OCI-M1 (cell line): ENCODE measurements at regions not wholly inside any gene's neighbourhood (a gene's known extent, or its start where the extent isn't known, plus 50 kb on each side); places are given as distances from the start of the nearest gene placed in this dataset.
"Not testable (repeated sequence)": the region's sequence is repeated elsewhere in the genome, so short reads cannot be mapped to it uniquely, and the experiment has no call there.

Experiments
- DNase-seq: peaks from one replicate; lab custom pipeline; 2025; lab: John Stamatoyannopoulos, UW

DNA sequence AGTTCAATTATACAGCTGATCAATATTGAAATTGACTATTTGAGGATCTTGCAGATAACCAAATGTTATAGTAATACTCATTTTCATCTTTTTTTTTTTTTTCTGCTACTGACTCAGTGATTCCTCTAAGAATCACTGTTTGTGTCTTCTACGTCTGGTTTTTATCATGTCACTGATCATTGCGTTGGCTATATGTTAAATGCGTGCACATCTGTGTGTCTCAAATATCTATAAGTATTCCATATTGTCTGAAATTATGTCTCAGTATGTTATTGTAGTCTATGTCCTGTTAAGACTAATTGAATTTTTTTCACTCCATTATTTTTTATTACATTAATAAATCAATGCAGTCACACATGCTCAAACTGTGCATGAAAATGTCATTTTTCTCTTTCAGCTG lies 200.5 kb downstream of the PCDH20 start:
- no peak for DNase-seq

- no peak for DNase-seq
These were observed 201.1 kb downstream of the PCDH20 start for GRCh38 chr13:61214551-61214950.

DNA sequence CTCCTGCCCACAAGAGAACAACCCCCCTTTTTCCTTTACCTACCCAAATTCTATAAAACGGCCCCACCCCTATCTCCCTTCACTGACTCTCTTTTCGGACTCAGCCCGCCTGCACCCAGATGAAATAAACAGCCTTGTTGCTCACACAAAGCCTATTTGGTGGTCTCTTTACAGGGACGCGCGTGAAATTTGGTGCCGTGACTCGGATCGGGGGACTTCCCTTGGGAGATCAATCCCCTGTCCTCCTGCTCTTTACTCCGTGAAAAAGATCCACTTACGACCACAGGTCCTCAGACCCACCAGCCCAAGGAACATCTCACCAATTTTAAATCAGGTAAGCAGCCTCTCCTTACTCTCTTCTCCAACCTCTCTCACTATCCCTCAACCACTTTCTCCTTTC lies 209.8 kb downstream of the PCDH20 start:
- DNase-seq, result not testable (repeated sequence)

GRCh38 chr13:61204025-61204424 lies 211.6 kb downstream of the PCDH20 start:
- no peak for DNase-seq

GRCh38 chr13:61202042-61202441 lies 213.6 kb downstream of the PCDH20 start:
- DNase-seq, result no peak

- DNase-seq, result peak; percentile 63
These were observed 222.8 kb downstream of the PCDH20 start for GRCh38 chr13:61192826-61193225.

DNA sequence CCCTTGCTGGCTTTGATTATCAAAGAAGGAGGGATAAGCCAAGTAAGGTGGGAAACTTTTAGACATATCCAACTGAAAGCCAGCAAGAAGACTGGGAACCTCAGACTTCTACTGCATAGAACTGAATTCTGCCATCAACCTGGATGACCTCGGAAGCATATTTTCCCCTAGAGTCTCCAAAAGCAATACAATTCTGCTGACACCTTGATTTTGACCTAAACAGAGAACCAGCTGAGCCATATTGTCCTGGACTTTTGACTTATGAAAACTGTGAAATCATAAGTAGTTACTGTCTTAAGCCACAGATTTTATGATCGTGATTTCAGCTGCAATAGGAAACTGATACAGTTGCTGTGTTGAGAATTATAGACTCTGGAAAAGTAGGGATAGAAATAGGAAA lies 227.6 kb downstream of the PCDH20 start:
- DNase-seq, result no peak

GRCh38 chr13:61187471-61187870 lies 228.2 kb downstream of the PCDH20 start:
- no peak for DNase-seq

- DNase-seq, result no peak
These were observed 232.0 kb downstream of the PCDH20 start for GRCh38 chr13:61183670-61184069.

- DNase-seq, result no peak
These were observed 235.4 kb downstream of the PCDH20 start for GRCh38 chr13:61180234-61180633.

- no peak for DNase-seq
These were observed 235.9 kb downstream of the PCDH20 start for GRCh38 chr13:61179741-61180140.

DNA sequence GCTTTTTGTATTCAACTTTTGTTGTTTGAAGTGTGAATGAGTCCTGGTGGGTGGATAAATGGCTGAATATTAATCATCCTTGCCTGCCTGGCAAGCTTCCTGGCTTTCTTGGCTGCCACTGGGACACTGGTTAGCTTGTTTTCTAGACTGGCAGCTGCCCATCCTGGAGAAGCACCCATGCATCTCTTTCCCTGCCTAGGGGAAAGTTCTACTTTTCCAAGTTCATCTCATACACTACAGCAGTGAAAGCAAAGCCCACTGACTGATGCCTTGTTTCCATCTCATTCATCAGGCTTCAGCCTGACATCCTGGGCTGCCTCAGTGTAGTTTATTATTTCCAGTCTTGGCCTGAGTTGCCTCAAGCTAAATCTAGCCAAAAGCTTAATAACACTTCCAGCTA lies 244.8 kb downstream of the PCDH20 start:
- no peak for DNase-seq

DNA sequence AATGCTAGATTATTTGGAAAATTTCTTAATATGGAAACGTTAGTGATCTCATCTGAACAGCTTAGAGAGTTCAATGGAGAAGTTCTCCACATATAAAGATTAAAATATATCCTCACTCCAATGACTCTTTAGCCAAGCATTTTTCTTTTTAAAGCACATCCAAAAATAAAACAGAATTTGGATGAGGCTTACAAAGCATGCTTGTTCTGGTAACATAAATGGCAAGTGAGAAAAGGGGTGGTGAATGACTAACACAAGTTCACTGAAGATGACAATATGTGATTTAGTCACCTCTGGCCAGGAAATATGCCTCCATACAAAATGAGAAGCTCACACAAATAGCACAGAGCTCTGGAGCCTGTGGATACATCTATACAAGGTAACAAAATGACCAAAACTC lies 253.0 kb downstream of the PCDH20 start:
- DNase-seq, result no peak

- DNase-seq, result no peak
These were observed 253.5 kb downstream of the PCDH20 start for GRCh38 chr13:61162106-61162505.

GRCh38 chr13:61156753-61157152 lies 258.9 kb downstream of the PCDH20 start:
- peak; percentile 82 for DNase-seq

- DNase-seq, result no peak
These were observed 264.6 kb downstream of the PCDH20 start for GRCh38 chr13:61151062-61151461.

- DNase-seq, result no peak
These were observed 266.3 kb downstream of the PCDH20 start for GRCh38 chr13:61149331-61149730.

DNA sequence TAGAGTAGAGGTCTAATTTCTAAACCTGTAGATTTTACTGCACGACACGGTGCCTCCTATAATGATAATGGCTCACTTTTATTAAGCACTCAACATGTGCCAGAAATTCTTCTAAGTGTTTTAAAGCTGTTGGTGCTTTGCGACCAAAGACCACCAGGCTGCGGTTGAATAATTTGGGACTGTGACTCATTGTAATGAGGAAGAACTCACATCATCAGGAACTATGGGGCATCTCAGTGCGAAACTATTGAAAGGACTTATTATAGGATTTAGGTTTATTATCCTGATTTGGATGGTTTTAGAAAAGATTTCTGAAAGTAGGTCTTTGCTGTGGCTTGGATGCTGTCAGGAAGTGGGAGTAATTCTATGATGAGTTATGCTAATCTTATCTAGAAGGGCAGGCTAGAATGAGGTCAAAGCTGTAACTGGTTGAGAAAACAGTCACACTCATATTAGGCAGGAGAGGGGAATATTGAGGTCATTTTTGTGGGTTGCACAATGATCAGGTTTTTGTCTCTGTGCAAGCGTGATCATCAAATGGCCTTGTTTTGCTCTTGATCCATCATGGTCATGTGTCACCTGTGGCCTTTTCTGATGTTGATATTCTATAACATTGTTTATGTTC lies 266.8 kb downstream of the PCDH20 start:
- peak; percentile 75 for DNase-seq

GRCh38 chr13:61148211-61148610 lies 267.4 kb downstream of the PCDH20 start:
- no peak for DNase-seq

- no peak for DNase-seq
These were observed 269.1 kb downstream of the PCDH20 start for GRCh38 chr13:61146571-61146970.

DNA sequence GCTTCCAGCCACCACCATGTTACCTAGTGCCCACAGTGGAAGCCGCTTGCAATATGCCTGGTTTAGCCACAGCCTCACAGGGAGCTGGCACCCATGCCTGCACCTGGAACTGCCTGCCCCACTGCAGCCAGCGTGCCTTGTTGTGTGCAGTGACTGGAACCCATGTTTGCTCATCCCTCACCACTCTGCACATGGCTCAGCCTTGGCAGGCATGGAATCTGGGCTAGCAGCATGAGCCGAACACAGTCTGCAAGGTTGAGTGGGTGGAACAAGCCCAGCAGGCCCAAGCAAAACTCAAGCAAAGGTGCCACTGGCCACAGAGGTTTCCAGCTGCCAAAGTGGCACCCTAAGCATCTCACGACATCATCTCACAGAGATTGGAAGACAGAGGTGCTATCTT lies 269.5 kb downstream of the PCDH20 start:
- DNase-seq, result no peak

DNA sequence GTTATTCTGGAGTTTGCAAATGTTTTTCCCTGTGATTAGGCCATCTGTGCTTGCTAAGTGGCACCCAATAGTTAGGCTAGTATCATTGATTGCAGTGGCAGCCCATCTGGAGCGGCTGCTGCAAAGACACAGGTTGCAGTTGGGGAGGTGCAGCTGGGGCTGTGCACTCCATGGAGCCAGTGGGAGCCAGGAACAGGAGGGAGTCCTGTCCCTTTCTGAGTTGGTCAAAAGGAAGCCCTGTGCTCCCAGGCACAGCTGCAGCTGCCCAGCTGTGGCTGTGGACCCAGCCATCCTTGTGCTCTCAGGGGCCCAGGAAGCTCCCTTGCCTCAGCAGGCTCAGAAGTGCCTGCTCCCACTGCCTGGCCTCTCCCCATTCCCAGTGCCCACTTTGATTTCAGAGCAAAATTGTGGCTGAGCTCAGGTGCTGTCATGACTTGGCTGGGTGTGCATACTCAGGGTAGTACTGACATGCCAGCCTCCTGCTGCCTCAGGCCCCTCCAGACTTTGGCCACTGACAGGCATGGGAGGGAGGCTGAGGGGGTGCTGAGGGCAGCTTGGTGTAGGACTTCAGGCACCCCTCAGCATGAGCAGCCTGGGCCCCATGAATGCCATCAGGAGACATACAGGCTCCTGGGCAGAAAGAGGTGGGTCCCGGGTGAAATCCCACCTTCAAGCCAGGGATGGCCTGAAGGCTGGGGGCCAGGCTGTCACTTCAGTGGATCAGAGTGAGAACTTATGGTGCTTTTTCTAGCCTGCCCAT lies 270.6 kb downstream of the PCDH20 start:
- no peak for DNase-seq

DNA sequence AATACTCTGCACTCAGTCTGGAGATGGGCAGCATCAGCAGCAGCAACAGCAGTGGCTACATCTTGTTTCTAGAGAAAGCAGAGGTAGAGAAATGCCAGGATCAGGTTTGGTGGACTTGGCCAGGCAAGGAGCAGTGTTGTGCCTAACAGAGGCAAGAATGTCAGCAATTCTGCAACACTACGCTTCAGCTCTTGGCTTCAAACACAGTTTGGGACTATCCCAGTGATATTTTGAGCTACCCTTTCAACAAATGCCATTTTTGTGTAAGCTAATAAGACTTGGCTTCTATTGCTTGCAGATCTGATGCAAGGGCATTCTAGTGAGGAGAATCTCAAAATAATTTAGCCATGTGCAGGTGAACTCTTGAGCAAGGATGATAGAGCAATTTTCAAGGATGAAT lies 271.3 kb downstream of the PCDH20 start:
- DNase-seq, result no peak

- DNase-seq, result no peak
These were observed 273.1 kb downstream of the PCDH20 start for GRCh38 chr13:61142506-61142905.
